GM12878 (cell line): ENCODE measurements at regions not wholly inside any gene's neighbourhood (a gene's known extent, or its start where the extent isn't known, plus 50 kb on each side); places are given as distances from the start of the nearest gene placed in this dataset.

Source experiments
- ATAC-seq: fragments of 200-7000 bp; cut with Tn5 transposase; 3 replicates; pipeline ENCODE4 v1.9.1; 2020; ENCODE audit warnings: mild to moderate bottlenecking, moderate library complexity
- BruUV-seq: library from RNA; stranded (reverse); fragments of 400-500 nt; replicated peaks from 2 replicates; lab custom pipeline; 2021; lab: Mats Ljungman, UMichigan
- CTCF ChIA-PET: fragments of 300-600 bp; sonication (Branson Sonifier 250); formaldehyde crosslinking; extraction: SDS; loops from one replicate; lab custom pipeline; 2021; ENCODE audit warnings: inconsistent platforms; lab: Yijun Ruan, JAX
- POLR2A ChIA-PET: fragments of 350-600 bp; formaldehyde crosslinking; extraction: SDS; loops from one replicate; lab custom pipeline; 2021; ENCODE audit warnings: inconsistent platforms; lab: Charles Lee
- RAD21 ChIA-PET: fragments of 300-600 bp; sonication (Branson Sonifier 250); formaldehyde crosslinking; loops from one replicate; lab custom pipeline; 2023; ENCODE audit warnings: antibody characterized with exemption; ENCODE audit not compliant: unreplicated experiment; lab: Charles Lee
- SMC1A ChIA-PET: fragments of 300-600 bp; sonication (Branson Sonifier 250); formaldehyde crosslinking; loops from one replicate; lab custom pipeline; 2023; ENCODE audit not compliant: unreplicated experiment, uncharacterized antibody; lab: Charles Lee
- DNase-seq: peaks from one replicate; pipeline ENCODE4 v3.0.0-alpha.2; 2011; ENCODE audit warnings: low read depth, low spot score
- FAIRE-seq: peaks from 3 replicates; lab custom pipeline; 2011; peaks lifted over from hg19 to GRCh38; lab: Jason Lieb, UNC
- H2AFZ ChIP-seq: 2 replicates; pipeline ENCODE4 v1.6.0; 2011; ENCODE audit warnings: low read depth, low read length, control low read depth; ENCODE audit not compliant: control insufficient read depth
- H3K27ac ChIP-seq: 2 replicates; pipeline ENCODE4 v1.5.1; 2011; ENCODE audit warnings: control low read depth; ENCODE audit not compliant: control insufficient read depth, insufficient read depth
- H3K27me3 ChIP-seq, 2 experiments: replicated peaks in 1 of 2; 2 replicates each; pipeline versions ENCODE4 v1.6.0 to v1.6.1; 2011; ENCODE audit warnings: low read length in 1 of 2; ENCODE audit not compliant: control insufficient read depth in 2 of 2, insufficient read depth in 2 of 2
- H3K36me3 ChIP-seq, 2 experiments: 2 replicates each; pipeline ENCODE4 v1.5.1; 2011; ENCODE audit warnings: low read length in 1 of 2; ENCODE audit not compliant: control insufficient read depth in 2 of 2, insufficient read depth in 2 of 2
- H3K4me1 ChIP-seq: 2 replicates; pipeline ENCODE4 v1.6.1; 2011; ENCODE audit warnings: mild to moderate bottlenecking, low read length, moderate library complexity, mixed read lengths; ENCODE audit not compliant: control insufficient read depth, insufficient read depth
- H3K4me2 ChIP-seq: 2 replicates; pipeline ENCODE4 v1.6.0; 2011; ENCODE audit warnings: control low read depth; ENCODE audit not compliant: control insufficient read depth, insufficient read depth
- H3K4me3 ChIP-seq: fragments of 200-600 bp; sonication (generic); 2 replicates; pipeline ENCODE4 v1.5.1; 2016
- H3K79me2 ChIP-seq: 2 replicates; pipeline ENCODE4 v1.6.0; 2011; ENCODE audit warnings: low read length; ENCODE audit not compliant: control insufficient read depth, insufficient read depth
- H3K9ac ChIP-seq: 2 replicates; pipeline ENCODE4 v1.8.0; 2011; ENCODE audit warnings: low read length, control low read depth, mixed read lengths; ENCODE audit not compliant: control insufficient read depth, insufficient read depth
- H3K9me3 ChIP-seq: replicated peaks from 3 replicates; pipeline ENCODE4 v1.5.1; 2011; ENCODE audit warnings: mild to moderate bottlenecking, low read length; ENCODE audit not compliant: control insufficient read depth, insufficient read depth
- H4K20me1 ChIP-seq: 2 replicates; pipeline ENCODE4 v1.6.0; 2011; ENCODE audit not compliant: control insufficient read depth, insufficient read depth
- CEBPZ ChIP-seq: fragments of 150-350 bp; IDR thresholded peaks from 2 replicates; pipeline ENCODE4 v1.6.1; 2016; ENCODE audit warnings: low read depth, low read length
- CREM ChIP-seq: IDR thresholded peaks from 2 replicates; pipeline ENCODE4 v1.6.1; 2014; ENCODE audit warnings: antibody characterized with exemption, low read depth
- FOXM1 ChIP-seq: IDR thresholded peaks from 2 replicates; pipeline ENCODE4 v1.6.1; 2012; ENCODE audit warnings: low read depth, mild to moderate bottlenecking, inconsistent platforms, low read length, moderate library complexity
- GABPA ChIP-seq: IDR thresholded peaks from 2 replicates; pipeline ENCODE4 v1.6.1; 2014; ENCODE audit warnings: antibody characterized with exemption, low read depth, mild to moderate bottlenecking, inconsistent platforms
- IRF4 ChIP-seq: IDR thresholded peaks from 2 replicates; pipeline ENCODE4 v1.6.1; 2011; ENCODE audit warnings: low read depth, low read length
- IRF5 ChIP-seq: fragments of 450-650 bp; IDR thresholded peaks from 2 replicates; pipeline ENCODE4 v1.6.1; 2017; ENCODE audit warnings: borderline replicate concordance
- JUNB ChIP-seq: IDR thresholded peaks from 2 replicates; pipeline ENCODE4 v1.6.1; 2016; ENCODE audit warnings: antibody characterized with exemption, mild to moderate bottlenecking
- MYB ChIP-seq: fragments of 150-350 bp; IDR thresholded peaks from 2 replicates; pipeline ENCODE4 v1.6.1; 2014; ENCODE audit warnings: mild to moderate bottlenecking, low read depth, low read length, borderline replicate concordance
- PKNOX1 ChIP-seq: fragments of 450-650 bp; IDR thresholded peaks from 2 replicates; pipeline ENCODE4 v1.6.1; 2016; ENCODE audit warnings: mild to moderate bottlenecking
- PML ChIP-seq: IDR thresholded peaks from 2 replicates; pipeline ENCODE4 v1.6.1; 2012; ENCODE audit warnings: low read length, inconsistent platforms
- RELB ChIP-seq: fragments of 450-650 bp; IDR thresholded peaks from 2 replicates; pipeline ENCODE4 v1.6.1; 2017; ENCODE audit warnings: low read depth, mild to moderate bottlenecking, moderate library complexity
- SMARCA5 ChIP-seq: fragments of 450-650 bp; IDR thresholded peaks from 2 replicates; pipeline ENCODE4 v1.6.1; 2017; ENCODE audit warnings: mild to moderate bottlenecking
- SMC3 ChIP-seq: IDR thresholded peaks from 2 replicates; pipeline ENCODE4 v1.6.1; 2011; ENCODE audit warnings: low read length, improper control_type of control experiment, borderline replicate concordance
- ZBTB40 ChIP-seq: fragments of 450-650 bp; IDR thresholded peaks from 2 replicates; pipeline ENCODE4 v1.6.1; 2016; ENCODE audit warnings: mild to moderate bottlenecking, moderate library complexity, borderline replicate concordance
- WGBS: methylation state at CpG from one replicate; pipeline ENCODE4 v1.1.6; 2016; ENCODE audit warnings: low lambda C conversion rate; ENCODE audit not compliant: insufficient replicate concordance, insufficient coverage; ENCODE audit errors: missing lambda C conversion rate; 5-methylcytosine and 5-hydroxymethylcytosine counted together
- in situ Hi-C: fragments of 300-500 bp; cut with MboI; formaldehyde crosslinking; loops from 9 replicates; pipeline ENCODE4 v1.14.3; 2018; ENCODE audit warnings: mixed read lengths
- intact Hi-C: fragments of 100-400 bp; cut with micrococcal nuclease; formaldehyde crosslinking; loops from one replicate; pipeline ENCODE4 v1.14.2; 2022; ENCODE audit not compliant: unreplicated experiment

- DNase-seq: no peak
- intact Hi-C loops: no loop called here
- no peaks in the 10 kb centered on the region for H3K4me1 ChIP-seq
- POLR2A ChIA-PET: no interaction called here
- H3K9me3 ChIP-seq: no peaks in the 10 kb centered on the region; the same call in 2 of the 3 replicates
- H3K9ac ChIP-seq: no peak overlapping the region
- H3K79me2 ChIP-seq: no peaks in the 10 kb centered on the region
- SMC1A ChIA-PET: no interaction called here
- H4K20me1 ChIP-seq: no peaks in the 10 kb centered on the region
- no peak for ATAC-seq
- BruUV-seq: no TSS peak
- TF ChIP-seq IRF5: no peak
- TF ChIP-seq RELB: no peak
- no peak for TF ChIP-seq CREM
- no peak for TF ChIP-seq ZBTB40
- no peak for TF ChIP-seq SMARCA5
- TF ChIP-seq SMC3: no peak
- no peak for TF ChIP-seq CEBPZ
- TF ChIP-seq FOXM1: no peak
- TF ChIP-seq PKNOX1: no peak
- no peak for TF ChIP-seq MYB
- no peak for TF ChIP-seq GABPA
- TF ChIP-seq JUNB: no peak
- no peak for TF ChIP-seq IRF4
- TF ChIP-seq PML: no peak
- WGBS: 36% methylated on average over 10 of the region's 10 CpGs
- H3K4me3 ChIP-seq: no peak overlapping the region
- FAIRE-seq: no peak
- no peaks in the 10 kb centered on the region for H3K36me3 ChIP-seq
- in situ Hi-C loops: no loop called here
- no peak overlapping the region for H3K4me2 ChIP-seq
- no peaks in the 10 kb centered on the region for H3K27me3 ChIP-seq
- CTCF ChIA-PET: no interaction called here
- no peak overlapping the region for H3K27ac ChIP-seq
- RAD21 ChIA-PET: no interaction called here
- H2AFZ ChIP-seq: no peak overlapping the region
Observed at GRCh38 chr18:78827141-78827540, 152.5 kb upstream of the SALL3 start.
